ENCODE measurements at regions not wholly inside any gene's neighbourhood (a gene's known extent, or its start where the extent isn't known, plus 50 kb on each side); places are given as distances from the start of the nearest gene placed in this dataset.
A peak's percentile ranks its signal among the peaks of the same experiment; 100 is the strongest.

DNA sequence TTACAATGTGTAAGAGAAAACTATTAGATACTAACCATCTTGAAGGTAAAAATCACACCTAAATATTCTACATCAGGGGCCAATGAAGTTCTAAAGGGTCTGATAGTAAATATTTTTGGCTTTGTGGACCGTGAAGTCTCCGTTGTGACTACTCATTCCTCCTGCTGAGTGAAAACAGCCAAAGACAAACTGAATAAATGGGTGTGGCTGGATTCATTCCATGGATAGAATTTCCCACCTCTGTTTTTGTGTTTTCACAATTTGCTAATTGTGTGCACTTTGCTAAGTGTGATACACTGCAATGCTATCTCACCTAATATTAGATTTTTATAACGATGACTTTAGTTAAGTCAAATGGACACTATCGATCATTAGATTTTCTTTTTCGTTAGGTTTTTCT is 1474.0 kb downstream of the PLA2G4A start:
- Histone ChIP-seq H3K4me2 (ENCODE audit: low read length) (no peak overlapping the region), H3K4ac (ENCODE audit: low read depth, low read length) (no peak overlapping the region), H3K27me3 (ENCODE audit: insufficient read depth, low read length, poor library complexity) (no peaks in the 10 kb centered on the region), H3K79me1 (ENCODE audit: low read length) (no peaks in the 10 kb centered on the region), H3K9ac (ENCODE audit: low read length) (no peak overlapping the region), H3K4me3 (ENCODE audit: low read length) (no peak overlapping the region), H3K79me2 (ENCODE audit: control insufficient read depth, insufficient read depth, low read length) (no peaks in the 10 kb centered on the region), H2BK15ac (replicated peaks; ENCODE audit: low read depth) (no peak overlapping the region), H3K18ac (ENCODE audit: low read length) (no peak overlapping the region), H4K5ac (ENCODE audit: low read length) (no peak overlapping the region), H3K4me1 (ENCODE audit: control insufficient read depth, low read depth, low read length) (no peaks in the 10 kb centered on the region), H4K8ac (ENCODE audit: low read depth, low read length) (no peak overlapping the region), H3K56ac (ENCODE audit: low read length) (no peak overlapping the region), H3K23ac (ENCODE audit: low read length) (no peak overlapping the region), H3K36me3 (ENCODE audit: control insufficient read depth, insufficient read depth, low read length) (no peaks in the 10 kb centered on the region), H3K27ac (ENCODE audit: low read depth, low read length) (no peak overlapping the region), H2AK5ac (ENCODE audit: low read length) (no peak overlapping the region), H2BK5ac (ENCODE audit: low read length) (no peak overlapping the region), H2BK120ac (ENCODE audit: low read depth, low read length) (no peak overlapping the region)
- no peak for DNase-seq
- no CpG with 5 or more reads among the region's 5 CpGs for WGBS (ENCODE audit: extremely low coverage, insufficient coverage, low lambda C conversion rate)

DNA sequence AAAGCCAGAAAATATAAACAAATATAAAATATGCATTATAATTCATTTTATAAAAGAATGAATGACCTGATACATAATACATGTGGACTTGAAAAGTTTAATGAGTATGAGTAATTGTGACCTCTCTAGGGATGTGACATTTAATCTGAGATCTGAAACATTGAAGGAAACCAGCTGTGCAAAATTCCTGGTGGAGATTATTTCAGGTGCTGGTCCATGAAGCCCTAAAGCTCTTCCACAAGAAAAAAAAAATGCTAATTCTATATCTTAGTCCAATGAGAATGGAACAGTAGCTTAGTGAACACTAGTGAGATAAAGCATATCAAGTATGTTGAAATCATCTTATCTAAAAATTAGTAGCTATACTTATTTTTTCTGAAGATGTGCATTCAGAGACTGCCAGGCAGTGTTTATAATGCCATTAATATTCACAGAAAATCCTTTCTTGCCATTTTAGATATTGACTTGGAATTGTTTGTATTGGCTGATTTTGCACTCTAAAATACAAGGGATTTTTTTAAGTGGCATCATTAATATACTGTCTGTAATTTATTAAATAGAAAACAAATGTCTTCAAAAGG is 1485.9 kb downstream of the PLA2G4A start:
- H4K5ac ChIP-seq (ENCODE audit: low read length), result no peak overlapping the region
- no peak overlapping the region for H3K4me2 ChIP-seq (ENCODE audit: low read length)
- no peaks in the 10 kb centered on the region for H3K79me2 ChIP-seq (ENCODE audit: control insufficient read depth, insufficient read depth, low read length)
- no peak overlapping the region for H2BK5ac ChIP-seq (ENCODE audit: low read length)
- no peak overlapping the region for H2BK120ac ChIP-seq (ENCODE audit: low read depth, low read length)
- H3K4me1 ChIP-seq (ENCODE audit: control insufficient read depth, low read depth, low read length), result no peaks in the 10 kb centered on the region
- no peak overlapping the region for H3K4ac ChIP-seq (ENCODE audit: low read depth, low read length)
- H3K56ac ChIP-seq (ENCODE audit: low read length), result no peak overlapping the region
- no peak overlapping the region for H3K18ac ChIP-seq (ENCODE audit: low read length)
- no peaks in the 10 kb centered on the region for H3K27me3 ChIP-seq (ENCODE audit: insufficient read depth, low read length, poor library complexity)
- no peak overlapping the region for H3K27ac ChIP-seq (ENCODE audit: low read depth, low read length)
- H3K79me1 ChIP-seq (ENCODE audit: low read length), result no peaks in the 10 kb centered on the region
- no peak overlapping the region for H3K4me3 ChIP-seq (ENCODE audit: low read length)
- H2AK5ac ChIP-seq (ENCODE audit: low read length), result no peak overlapping the region
- H3K36me3 ChIP-seq (ENCODE audit: control insufficient read depth, insufficient read depth, low read length), result no peaks in the 10 kb centered on the region
- H3K9ac ChIP-seq (ENCODE audit: low read length), result no peak overlapping the region
- H3K23ac ChIP-seq (ENCODE audit: low read length), result no peak overlapping the region
- H2BK15ac ChIP-seq (replicated peaks; ENCODE audit: low read depth), result no peak overlapping the region
- DNase-seq, result no peak
- no peak overlapping the region for H4K8ac ChIP-seq (ENCODE audit: low read depth, low read length)

DNA sequence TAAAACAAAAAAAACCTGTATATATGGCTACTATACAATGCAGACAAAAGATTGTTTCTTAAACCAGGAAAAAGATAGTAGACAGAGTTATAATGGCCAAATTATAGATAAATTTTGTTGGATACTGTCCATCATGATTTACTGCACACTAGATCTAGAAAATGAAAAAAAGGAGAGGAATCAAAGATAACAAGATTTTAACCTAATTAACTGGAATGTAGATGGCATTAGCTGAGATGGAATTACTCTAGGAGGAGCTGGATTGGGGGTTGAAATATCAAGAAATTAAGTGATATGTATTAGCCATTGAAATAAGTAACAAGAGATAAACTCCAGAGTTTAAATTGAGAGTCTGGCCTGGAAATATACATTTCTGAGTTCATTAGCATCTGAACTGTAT is 1489.1 kb downstream of the PLA2G4A start:
- Histone ChIP-seq H3K27ac (ENCODE audit: low read depth, low read length) (no peak overlapping the region), H2AK5ac (ENCODE audit: low read length) (no peak overlapping the region), H3K4me3 (ENCODE audit: low read length) (no peak overlapping the region), H3K23ac (ENCODE audit: low read length) (no peak overlapping the region), H3K56ac (ENCODE audit: low read length) (no peak overlapping the region), H2BK120ac (ENCODE audit: low read depth, low read length) (no peak overlapping the region), H3K4me2 (ENCODE audit: low read length) (no peak overlapping the region), H3K18ac (ENCODE audit: low read length) (no peak overlapping the region), H3K79me2 (ENCODE audit: control insufficient read depth, insufficient read depth, low read length) (no peaks in the 10 kb centered on the region), H3K4ac (ENCODE audit: low read depth, low read length) (no peak overlapping the region), H3K4me1 (ENCODE audit: control insufficient read depth, low read depth, low read length) (no peaks in the 10 kb centered on the region), H3K9ac (ENCODE audit: low read length) (no peak overlapping the region), H4K8ac (ENCODE audit: low read depth, low read length) (no peak overlapping the region), H3K79me1 (ENCODE audit: low read length) (no peaks in the 10 kb centered on the region), H2BK5ac (ENCODE audit: low read length) (no peak overlapping the region), H3K27me3 (ENCODE audit: insufficient read depth, low read length, poor library complexity) (no peaks in the 10 kb centered on the region), H3K36me3 (ENCODE audit: control insufficient read depth, insufficient read depth, low read length) (no peaks in the 10 kb centered on the region), H4K5ac (ENCODE audit: low read length) (no peak overlapping the region), H2BK15ac (replicated peaks; ENCODE audit: low read depth) (no peak overlapping the region)
- DNase-seq, result no peak

DNA sequence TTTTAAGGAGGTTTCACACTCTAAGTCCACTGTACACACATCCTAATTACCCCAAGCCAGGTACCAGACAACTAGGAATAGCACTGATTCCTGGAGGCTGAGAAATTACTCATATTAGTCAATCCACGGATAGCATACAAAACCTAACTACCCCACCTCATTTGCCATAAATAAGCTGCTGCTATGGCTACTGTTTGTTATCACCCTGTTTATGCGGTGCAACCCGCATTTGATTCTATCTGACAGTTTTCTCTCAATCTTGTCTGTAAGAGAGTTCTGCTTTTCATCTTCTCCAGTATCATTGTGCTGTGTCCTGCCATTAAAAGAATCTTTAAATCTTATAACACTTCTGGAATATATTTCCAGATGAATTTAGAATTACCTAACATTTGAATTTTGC is 1496.5 kb downstream of the PLA2G4A start:
- Histone ChIP-seq H3K23ac (ENCODE audit: low read length) (no peak overlapping the region), H3K79me1 (ENCODE audit: low read length) (no peaks in the 10 kb centered on the region), H4K5ac (ENCODE audit: low read length) (no peak overlapping the region), H3K18ac (ENCODE audit: low read length) (no peak overlapping the region), H3K27ac (ENCODE audit: low read depth, low read length) (no peak overlapping the region), H3K79me2 (ENCODE audit: control insufficient read depth, insufficient read depth, low read length) (no peaks in the 10 kb centered on the region), H2AK5ac (ENCODE audit: low read length) (no peak overlapping the region), H2BK120ac (ENCODE audit: low read depth, low read length) (no peak overlapping the region), H3K27me3 (ENCODE audit: insufficient read depth, low read length, poor library complexity) (no peaks in the 10 kb centered on the region), H3K36me3 (ENCODE audit: control insufficient read depth, insufficient read depth, low read length) (no peaks in the 10 kb centered on the region), H2BK15ac (replicated peaks; ENCODE audit: low read depth) (no peak overlapping the region), H3K4me3 (ENCODE audit: low read length) (no peak overlapping the region), H3K9ac (ENCODE audit: low read length) (no peak overlapping the region), H3K4me1 (ENCODE audit: control insufficient read depth, low read depth, low read length) (no peaks in the 10 kb centered on the region), H4K8ac (ENCODE audit: low read depth, low read length) (no peak overlapping the region), H2BK5ac (ENCODE audit: low read length) (no peak overlapping the region), H3K56ac (ENCODE audit: low read length) (no peak overlapping the region), H3K4ac (ENCODE audit: low read depth, low read length) (no peak overlapping the region), H3K4me2 (ENCODE audit: low read length) (no peak overlapping the region)
- DNase-seq, result peak; percentile 65
- no CpG with 5 or more reads among the region's 3 CpGs for WGBS (ENCODE audit: extremely low coverage, insufficient coverage, low lambda C conversion rate)

DNA sequence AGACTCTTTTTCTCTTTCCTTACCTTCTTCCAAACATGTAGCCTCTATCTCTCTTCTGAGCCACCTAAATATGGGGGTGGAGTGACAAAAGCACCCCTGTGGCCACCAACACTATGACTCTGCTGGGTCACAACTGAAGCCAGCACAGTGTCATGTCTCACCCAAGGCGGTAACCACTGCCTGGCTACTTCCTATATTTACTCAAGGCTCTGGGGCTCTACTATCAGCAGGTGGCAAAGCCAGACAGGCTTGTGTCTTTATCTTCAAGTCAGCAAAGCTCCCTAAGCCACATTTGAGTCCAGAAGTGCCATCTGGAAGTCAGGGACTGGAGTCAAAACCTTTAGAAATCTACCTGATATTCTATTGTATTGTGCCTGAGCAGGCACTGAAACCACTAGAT is 1515.2 kb downstream of the PLA2G4A start:
- Histone ChIP-seq H2BK15ac (replicated peaks; ENCODE audit: low read depth) (no peak overlapping the region), H3K9ac (ENCODE audit: low read length) (no peak overlapping the region), H3K18ac (ENCODE audit: low read length) (no peak overlapping the region), H2BK120ac (ENCODE audit: low read depth, low read length) (no peak overlapping the region), H3K36me3 (ENCODE audit: control insufficient read depth, insufficient read depth, low read length) (no peaks in the 10 kb centered on the region), H3K79me2 (ENCODE audit: control insufficient read depth, insufficient read depth, low read length) (no peaks in the 10 kb centered on the region), H3K79me1 (ENCODE audit: low read length) (no peaks in the 10 kb centered on the region), H2AK5ac (ENCODE audit: low read length) (no peak overlapping the region), H3K4me2 (ENCODE audit: low read length) (no peak overlapping the region), H4K5ac (ENCODE audit: low read length) (no peak overlapping the region), H3K4me3 (ENCODE audit: low read length) (no peak overlapping the region), H3K4me1 (ENCODE audit: control insufficient read depth, low read depth, low read length) (no peaks in the 10 kb centered on the region), H3K23ac (ENCODE audit: low read length) (no peak overlapping the region), H3K56ac (ENCODE audit: low read length) (no peak overlapping the region), H2BK5ac (ENCODE audit: low read length) (no peak overlapping the region), H4K8ac (ENCODE audit: low read depth, low read length) (no peak overlapping the region), H3K27ac (ENCODE audit: low read depth, low read length) (no peak overlapping the region), H3K4ac (ENCODE audit: low read depth, low read length) (no peak overlapping the region), H3K27me3 (ENCODE audit: insufficient read depth, low read length, poor library complexity) (no peaks in the 10 kb centered on the region)
- no CpG with 5 or more reads among the region's 1 CpG for WGBS (ENCODE audit: extremely low coverage, insufficient coverage, low lambda C conversion rate)
- DNase-seq, result no peak

DNA sequence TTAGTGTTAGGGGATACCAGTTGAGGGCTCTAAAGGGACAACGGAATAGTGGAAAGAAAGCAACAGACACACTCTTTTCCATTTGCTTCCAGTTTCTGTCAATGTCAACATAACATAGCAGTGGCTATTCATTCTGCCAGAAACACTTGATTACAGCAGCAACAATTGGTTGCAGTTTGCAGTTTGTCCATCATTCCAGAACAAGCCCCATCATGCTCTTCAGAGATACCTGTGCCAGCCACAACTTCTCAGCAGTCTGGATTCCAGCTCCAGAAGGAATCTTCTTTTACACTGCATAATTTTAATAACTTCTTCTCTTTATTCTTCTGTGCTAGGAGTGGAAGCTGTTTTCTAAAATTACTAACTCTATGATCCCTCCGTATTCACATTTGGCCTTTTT is 1521.4 kb downstream of the PLA2G4A start:
- no peak overlapping the region for H3K4me2 ChIP-seq (ENCODE audit: low read length)
- no peaks in the 10 kb centered on the region for H3K36me3 ChIP-seq (ENCODE audit: control insufficient read depth, insufficient read depth, low read length)
- H2BK5ac ChIP-seq (ENCODE audit: low read length), result no peak overlapping the region
- H3K4me1 ChIP-seq (ENCODE audit: control insufficient read depth, low read depth, low read length), result no peaks in the 10 kb centered on the region
- H4K8ac ChIP-seq (ENCODE audit: low read depth, low read length), result no peak overlapping the region
- H3K79me1 ChIP-seq (ENCODE audit: low read length), result no peaks in the 10 kb centered on the region
- H2BK15ac ChIP-seq (replicated peaks; ENCODE audit: low read depth), result no peak overlapping the region
- no peak overlapping the region for H3K4ac ChIP-seq (ENCODE audit: low read depth, low read length)
- no peaks in the 10 kb centered on the region for H3K79me2 ChIP-seq (ENCODE audit: control insufficient read depth, insufficient read depth, low read length)
- H3K18ac ChIP-seq (ENCODE audit: low read length), result no peak overlapping the region
- H3K27ac ChIP-seq (ENCODE audit: low read depth, low read length), result no peak overlapping the region
- H3K9ac ChIP-seq (ENCODE audit: low read length), result no peak overlapping the region
- no peak overlapping the region for H2BK120ac ChIP-seq (ENCODE audit: low read depth, low read length)
- no CpG with 5 or more reads among the region's 2 CpGs for WGBS (ENCODE audit: extremely low coverage, insufficient coverage, low lambda C conversion rate)
- no peak overlapping the region for H3K4me3 ChIP-seq (ENCODE audit: low read length)
- H3K27me3 ChIP-seq (ENCODE audit: insufficient read depth, low read length, poor library complexity), result no peaks in the 10 kb centered on the region
- no peak for DNase-seq
- H2AK5ac ChIP-seq (ENCODE audit: low read length), result no peak overlapping the region
- no peak overlapping the region for H4K5ac ChIP-seq (ENCODE audit: low read length)
- H3K23ac ChIP-seq (ENCODE audit: low read length), result no peak overlapping the region
- no peak overlapping the region for H3K56ac ChIP-seq (ENCODE audit: low read length)
